Anterior cingulate cortex (tissue), 58 donors: ENCODE measurements at regions not wholly inside any gene's neighbourhood (a gene's known extent, or its start where the extent isn't known, plus 50 kb on each side); places are given as distances from the start of the nearest gene placed in this dataset.

Source experiments
- DNase-seq, 58 donors: peaks; one replicate each; lab custom pipeline; 2025; lab: John Stamatoyannopoulos, UW

DNA sequence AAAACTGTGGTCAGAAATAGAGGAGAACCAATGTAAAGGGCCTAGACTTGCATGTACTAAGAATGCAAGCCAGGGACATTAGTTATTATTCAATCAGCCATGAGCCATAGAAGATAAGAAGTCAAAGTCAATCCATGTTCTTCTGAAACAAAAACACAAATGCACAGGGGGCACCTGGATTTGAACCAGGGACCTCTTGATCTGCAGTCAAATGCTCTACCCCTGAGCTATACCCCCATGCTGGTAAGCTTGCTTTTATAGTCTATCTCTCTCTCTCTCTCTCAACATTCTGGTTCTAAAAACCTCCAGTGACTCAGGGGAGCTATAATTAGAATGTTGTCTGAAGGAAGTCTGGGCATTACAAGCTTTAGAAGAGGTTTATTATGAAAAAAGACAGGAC is 85.6 kb upstream of the ACP3 start:
- DNase-seq: peak in 1 of 58 donors; percentile 19

DNA sequence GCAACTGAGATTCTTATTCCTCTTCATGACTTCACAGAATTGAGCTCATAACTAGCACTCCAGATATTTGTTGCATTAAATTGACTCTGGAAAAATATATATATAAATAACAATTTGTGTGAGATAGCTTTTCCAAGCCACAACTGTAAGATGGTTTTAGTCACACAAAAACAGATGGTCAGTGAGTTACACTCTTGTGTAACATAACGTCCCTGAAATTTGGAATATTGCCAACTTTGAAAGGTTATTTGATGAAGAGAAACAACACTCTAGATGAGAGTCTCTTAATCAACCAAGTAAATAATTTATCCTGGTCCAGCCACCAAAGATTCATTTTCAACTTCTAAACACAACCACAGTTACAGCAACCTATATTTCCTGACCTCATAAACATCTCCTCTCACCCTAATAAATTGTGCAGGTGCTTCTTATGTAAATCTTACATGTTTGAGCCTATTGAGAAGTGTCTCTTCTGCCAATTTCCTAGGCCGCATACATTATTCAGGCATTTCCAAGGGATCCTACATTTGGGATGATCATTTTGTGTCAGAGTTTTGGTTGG is 84.9 kb upstream of the ACP3 start:
- DNase-seq: no peak

DNA sequence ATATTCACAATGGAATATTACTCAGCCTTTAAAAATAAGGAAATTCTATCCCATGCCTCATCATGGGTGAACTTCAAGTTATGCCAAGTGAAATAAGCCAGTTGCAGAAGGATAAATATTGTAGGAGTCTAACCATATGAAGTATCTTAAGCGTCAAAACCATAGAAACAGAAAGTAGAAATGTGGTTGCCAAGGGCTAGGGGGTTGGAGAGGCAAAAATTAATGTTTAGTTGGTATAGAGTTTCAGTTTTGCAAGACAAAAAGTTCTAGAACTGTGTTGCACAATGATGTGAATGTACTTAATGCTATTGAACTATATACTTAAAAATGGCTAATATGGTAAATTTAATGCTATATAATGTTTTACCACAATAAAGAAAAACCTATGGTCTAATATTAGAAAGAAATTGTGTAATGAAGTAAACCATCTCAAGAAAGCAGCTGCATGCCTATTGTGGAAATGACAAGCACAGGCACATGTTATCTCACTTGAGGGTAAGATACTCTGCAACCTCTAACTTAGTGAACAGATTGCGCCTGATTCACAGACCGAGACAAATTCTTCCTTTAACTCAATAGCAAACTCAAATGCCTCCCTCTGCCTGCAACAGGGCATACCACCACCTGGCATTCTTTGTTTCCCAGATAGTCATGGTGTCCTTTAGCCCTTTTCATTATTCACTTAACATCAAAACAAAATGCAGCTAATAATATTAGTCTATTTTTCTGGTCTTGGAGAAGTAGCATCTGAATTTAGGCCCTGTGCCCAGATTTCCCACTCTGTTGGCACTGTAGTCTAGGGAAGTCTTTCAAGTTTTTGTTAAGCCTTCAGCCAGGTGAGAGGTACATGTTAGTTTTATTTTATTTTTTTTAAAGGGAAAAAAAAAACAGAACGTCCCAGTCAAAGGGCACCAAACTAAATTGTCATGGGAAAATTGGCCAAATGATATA is 80.2 kb upstream of the ACP3 start:
- no peak for DNase-seq

DNA sequence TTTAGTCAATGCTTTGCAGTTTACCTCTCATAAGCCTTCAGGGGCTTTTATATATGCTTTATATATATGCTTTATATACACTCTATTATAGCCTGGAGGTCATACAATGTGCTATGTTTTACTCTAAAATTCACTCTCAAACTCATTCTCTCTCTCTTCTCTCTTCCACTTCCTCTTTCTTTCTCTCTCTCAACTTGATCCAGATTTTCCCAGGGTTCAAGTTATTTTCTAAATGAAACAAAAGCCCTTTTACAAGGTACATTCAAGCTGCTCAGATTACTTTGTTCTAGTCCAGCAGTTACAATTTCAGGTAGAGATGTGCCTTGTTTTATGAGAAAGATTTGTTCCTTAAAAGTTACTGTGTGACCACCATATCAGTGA is 79.6 kb upstream of the ACP3 start:
- no peak for DNase-seq

DNA sequence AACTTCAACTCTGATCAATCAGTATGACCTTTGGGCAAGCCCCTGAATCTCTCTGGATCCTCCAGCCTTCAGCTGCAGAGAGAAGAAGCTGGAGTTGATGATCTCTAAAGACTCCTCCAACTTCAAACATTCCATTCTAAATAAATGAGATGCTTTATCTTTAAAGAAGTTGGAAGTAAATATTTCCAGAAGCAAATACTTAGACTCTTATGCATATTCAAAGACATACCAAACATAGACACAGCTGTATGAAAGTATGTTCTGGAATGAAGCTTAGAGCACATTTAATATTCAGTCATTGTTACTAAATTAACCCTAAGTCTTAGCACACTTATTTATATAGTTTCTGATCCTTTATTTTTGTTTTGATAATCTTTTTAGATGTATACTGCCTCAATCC is 77.6 kb upstream of the ACP3 start:
- no peak for DNase-seq

DNA sequence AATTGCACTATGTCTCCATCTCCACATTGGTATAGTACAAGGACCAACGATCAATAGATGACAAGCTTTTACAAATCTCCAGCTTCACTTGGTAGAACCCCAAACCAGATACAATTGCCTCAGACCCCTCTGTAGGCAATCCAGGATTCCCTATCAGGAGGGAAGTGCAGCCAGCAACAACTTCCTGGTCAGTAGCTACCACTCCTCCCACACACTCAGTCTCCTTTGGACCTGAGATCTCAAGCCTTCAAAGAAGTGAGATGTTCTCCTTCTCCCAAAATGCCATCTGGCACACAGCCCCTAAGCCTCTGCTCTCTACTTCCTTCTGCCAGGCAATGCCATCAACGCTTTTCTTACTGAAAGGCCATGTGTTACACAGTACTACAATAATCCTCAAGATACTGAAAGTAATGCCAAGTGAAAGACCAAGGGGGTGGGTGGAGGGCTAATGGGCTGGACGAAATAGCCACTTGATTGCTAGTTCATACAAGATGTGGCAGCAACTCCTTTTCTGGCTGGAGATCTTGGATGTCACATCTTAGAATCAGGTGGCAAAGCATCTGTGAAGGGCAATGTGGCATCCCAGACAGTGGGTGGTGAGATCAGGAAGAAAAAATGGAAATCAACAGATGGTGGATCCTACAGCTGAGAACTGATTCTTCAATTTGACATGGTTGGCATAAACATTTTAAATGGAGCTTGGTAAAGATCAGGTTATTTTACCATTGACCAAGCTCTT is 75.3 kb upstream of the ACP3 start:
- DNase-seq: peak in 10 of 58 donors; percentile 8 to 51 (median 25)

DNA sequence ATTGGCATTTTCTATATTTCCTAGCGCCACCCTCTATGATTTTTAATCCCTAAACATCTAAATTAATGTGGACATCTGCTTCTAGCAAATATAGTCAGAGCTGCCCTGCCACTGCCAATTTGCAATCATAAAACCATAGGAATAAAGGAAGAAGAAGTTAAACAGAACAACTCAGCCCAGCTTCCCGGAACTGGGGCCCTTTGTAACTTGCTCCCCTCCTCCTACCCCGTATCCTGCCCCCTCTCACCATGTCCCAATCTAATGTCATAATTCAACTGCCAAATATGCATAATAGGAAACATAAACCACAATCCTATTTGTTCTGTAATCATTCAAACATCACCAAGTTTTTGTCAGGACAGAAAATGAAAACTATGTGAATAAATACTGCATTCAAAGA is 74.4 kb upstream of the ACP3 start:
- no peak for DNase-seq

DNA sequence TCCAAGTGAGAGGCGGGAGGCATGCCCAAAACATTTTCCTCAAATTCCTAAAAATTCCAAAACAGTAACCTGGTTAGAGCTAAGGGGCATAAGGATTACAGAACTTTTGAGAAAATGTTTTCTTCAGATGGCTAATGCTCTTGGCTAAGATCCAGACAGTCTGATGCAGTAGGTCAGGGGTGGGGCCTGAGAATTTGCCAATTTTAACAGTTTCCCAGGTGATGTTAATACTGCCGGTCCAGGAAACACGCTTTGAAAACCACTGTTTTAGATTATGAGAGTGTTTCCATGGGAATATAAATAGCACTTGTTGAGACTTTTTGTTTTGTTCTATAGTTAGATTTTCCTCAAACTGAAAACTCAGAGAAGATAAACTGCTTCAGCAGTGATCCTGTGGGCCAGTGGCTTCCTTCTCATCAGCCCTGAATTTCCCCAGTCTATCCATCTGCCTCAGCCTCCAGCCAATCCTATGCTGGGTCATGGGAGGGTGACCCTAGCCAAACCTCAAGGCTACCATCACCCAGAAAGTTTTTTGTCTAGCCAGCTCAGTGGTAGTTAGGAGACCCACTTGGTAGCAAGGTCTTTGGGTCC is 71.6 kb upstream of the ACP3 start:
- DNase-seq: no peak

DNA sequence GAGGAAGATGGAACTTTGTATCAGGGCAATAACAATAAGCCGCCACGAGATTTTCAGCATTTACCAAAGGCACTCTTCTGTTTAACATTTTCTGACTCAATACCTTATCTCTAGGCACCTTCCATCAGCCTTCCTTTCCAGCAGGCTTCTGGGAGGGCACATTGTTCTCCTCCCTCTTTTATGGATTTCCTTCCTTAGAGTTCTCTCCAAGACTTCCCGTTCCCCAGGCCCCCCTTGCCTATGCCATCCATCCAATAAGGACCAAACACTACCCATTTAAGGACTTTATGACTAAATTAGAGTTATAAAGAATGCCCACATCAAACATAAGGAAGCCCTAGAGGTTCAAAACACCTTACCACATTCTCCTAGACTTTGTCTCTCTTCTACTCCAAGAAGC is 71.0 kb upstream of the ACP3 start:
- DNase-seq: no peak

DNA sequence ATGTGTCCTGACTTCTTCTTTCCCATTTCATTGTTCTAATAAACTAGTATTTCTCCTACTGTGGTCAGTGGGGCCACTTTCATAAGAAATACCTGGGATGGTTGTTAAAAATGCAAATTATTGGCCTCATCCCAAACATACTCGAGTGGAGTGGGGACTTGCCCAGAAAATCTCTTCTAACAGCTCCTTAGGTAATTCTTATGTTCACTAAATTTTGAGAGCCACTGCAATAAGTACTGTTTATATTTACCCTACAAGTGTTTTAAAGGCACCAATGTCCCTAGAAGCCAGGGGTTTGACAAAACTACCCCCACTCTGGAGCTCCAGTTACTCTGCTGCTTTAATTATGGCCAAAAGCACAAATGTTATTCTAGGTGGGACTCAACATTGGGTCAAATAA is 70.0 kb upstream of the ACP3 start:
- DNase-seq: no peak

DNA sequence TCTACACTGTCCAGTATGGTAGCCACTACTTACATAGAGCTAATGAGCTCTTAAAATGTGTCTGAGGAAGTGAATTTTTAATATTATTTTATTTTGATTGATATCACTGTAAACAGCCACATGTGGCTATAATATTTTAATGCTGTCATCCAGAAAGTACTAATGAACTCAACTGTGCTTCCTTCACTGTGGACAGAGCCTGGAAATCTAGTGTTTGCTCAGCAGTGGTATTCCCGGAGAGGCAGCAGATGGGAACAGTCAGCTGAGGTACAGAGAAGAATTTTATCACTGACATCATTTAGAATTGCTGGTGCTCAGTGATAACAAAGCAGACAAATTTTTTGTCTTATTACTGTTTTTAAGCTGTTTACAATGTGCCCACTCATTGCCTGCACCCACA is 68.7 kb upstream of the ACP3 start:
- DNase-seq: no peak

DNA sequence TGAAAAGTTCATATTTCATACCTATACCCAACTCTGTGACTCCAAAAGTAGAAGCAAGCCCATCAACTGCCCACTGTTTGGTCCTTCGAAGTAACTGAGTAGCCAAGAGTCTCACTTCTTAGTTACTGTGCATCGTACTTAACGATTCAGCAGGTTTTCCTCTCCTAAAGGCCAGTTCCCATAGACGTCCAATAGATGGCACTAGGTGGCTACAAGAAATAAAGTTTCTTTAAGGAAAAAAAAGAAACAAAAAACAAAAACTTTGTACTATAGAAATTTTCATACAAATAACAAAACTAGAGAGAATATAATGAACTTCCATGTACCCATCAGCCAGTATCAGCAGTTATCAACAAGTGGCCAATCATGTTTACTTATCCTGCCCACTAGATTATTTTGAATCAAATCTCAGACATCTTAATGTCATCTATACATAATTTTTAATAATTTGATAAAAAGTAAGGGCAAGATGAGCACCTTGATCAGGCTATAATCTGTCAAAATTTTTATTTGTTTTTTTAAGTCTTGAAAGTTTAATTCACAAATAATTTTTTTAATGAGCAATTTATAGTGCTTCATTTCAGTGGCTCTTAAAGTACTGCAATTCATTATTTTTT is 63.8 kb upstream of the ACP3 start:
- DNase-seq: peak in 1 of 58 donors; percentile 19

DNA sequence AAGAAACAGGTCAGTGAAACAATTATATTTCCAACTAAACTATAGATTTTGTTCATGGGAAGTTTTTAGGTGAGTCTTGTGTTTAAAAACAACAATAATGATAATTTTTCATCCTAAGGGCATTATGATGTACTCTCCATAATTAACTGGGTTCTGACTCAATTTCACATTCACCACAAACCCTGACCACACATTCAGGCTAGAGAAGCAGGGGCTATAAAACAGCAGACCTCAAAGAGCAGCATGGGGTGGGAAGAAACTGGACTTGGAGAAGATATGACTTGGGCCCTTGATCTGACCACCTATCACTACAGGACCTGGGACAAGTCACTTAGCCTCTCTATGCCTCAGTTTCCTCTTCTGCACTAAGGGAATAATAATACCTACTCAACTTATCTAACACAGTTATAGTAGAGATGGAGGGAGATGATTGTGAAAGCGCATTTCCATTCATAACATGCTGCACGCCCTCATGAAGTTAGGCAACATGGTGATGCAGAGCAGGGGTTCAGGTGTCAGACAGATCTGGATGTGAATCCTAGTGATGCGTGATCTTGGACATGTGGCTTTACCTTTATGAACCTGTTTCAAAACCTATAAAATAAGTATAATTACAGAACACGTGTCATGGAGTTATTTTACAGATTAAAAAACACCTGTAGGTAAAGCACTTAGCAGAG is 63.0 kb upstream of the ACP3 start:
- DNase-seq: no peak

DNA sequence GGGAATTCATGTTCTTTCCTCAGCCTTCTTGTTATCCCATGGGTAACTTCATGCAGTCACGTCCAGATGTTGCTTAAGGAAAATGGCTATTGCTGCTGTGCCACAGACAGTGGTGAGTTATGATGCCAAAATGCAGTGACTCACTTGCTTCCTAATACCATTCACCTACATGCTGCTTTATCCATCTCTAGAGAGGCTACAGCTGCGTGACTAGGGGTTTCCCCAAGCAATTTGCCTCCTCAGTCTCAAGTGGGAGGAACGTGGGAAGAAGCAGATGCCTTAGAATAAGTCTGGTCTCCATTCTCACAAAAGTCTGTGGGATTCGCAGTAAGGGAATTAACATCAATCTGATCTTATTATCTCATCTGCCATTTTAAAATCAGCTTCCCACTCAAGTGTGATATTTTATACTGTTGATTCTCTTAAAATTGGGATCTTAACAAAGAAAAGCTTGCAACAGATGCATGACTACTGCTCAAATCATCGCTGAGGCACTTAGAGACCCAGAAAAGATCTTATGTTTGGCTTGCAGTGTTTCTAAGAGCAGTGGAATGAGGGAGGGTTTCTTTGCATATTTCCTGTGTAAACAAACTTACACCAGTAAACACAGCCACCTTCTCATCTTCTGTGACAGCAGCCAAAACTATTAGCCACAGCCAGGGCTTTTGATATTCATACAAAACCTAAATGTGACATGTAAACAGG is 62.0 kb upstream of the ACP3 start:
- DNase-seq: peak in 17 of 58 donors; percentile 3 to 53 (median 16)

DNA sequence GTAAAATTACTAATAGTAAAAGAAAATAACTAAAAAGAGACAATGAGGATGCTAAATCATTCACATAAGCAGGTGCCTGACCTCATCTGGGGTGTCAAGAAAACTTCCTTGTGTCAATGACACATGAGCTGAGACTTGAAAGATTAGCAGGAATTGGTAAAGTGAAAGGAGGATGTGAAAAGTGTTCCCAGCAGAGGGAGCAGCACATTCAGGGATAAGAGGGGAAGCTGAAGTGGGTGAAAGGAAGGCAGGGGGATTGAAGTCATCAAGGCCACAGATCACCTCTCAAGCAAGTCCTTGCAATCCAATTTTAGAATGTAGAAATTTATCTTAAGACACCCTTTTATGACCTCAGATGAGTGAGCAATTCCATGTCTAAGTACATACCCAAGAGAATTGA is 60.2 kb upstream of the ACP3 start:
- DNase-seq: peak in 12 of 58 donors; percentile 4 to 17 (median 8)

DNA sequence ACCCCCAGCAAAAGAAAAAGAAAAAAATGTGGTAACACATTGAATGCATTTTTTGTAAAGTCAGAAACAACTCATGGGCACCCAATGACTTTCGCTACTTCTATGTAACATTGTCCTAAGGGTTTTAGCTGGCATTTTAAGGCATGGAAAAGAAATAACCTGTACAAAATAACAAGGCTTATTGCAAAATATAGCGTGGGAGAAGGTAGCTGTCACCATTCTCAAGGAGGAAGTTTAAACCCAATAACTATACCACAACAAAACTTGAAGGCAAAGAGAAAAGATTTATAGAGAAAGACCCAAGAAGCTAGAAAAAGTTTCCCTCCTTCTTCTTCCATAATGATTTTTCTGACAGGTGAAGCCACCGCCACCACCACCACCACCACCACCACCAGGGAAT is 55.7 kb upstream of the ACP3 start:
- DNase-seq: no peak

DNA sequence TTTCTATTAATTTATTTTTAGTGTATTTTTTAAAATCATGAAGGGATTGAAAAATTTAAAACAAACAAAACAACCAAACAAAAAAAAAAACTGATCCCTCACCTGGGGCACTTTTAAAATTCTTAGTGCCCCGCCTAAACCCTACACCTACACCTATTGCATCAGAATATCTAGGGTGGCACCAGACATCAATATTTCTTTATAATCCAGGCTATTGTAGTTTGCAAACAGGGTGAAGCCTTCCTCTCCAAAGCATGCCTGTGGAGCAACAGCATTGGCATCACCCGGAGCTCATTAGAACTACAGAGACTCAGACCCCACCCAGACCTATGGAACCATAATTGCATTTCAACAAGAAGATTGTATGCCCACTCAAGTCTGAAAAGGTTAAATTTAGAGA is 54.9 kb upstream of the ACP3 start:
- DNase-seq: no peak

DNA sequence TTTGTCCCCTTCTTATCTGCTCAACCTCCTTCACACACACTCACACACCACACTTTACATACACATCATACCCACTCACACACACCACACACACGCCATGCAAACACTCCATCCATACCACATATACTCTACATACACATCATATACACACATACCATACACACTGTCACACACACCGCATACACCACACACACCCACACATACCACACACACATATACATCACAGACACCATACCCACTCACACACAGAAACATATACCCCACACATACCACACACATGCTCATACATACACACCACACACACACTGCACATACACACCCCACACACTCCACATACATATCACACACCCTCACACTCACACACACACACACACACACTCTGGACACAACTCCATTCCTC is 54.3 kb upstream of the ACP3 start:
- DNase-seq: no peak

DNA sequence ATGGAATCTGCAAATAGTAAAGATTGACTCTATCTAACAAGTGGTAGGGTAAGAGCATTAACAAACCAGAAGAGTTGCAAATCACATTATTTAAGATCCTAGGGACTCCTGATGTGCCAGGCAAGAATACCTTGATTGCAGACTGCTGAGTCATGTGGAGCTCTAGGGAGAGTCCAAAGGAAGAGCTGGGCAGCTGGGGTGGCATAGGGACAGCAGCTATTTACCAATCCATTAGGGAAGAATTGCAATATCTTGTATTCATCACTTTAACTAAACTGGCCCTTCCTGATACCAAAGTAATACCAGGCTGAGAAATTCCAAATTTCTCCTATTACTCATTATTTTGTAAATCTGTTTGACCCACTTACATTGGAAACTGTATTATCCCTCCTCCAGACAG is 52.2 kb upstream of the ACP3 start:
- DNase-seq: no peak
